Neural cell (in vitro differentiated cells): ENCODE measurements at regions not wholly inside any gene's neighbourhood (a gene's known extent, or its start where the extent isn't known, plus 50 kb on each side); places are given as distances from the start of the nearest gene placed in this dataset.
"Not testable (repeated sequence)": the region's sequence is repeated elsewhere in the genome, so short reads cannot be mapped to it uniquely, and the experiment has no call there.

Experiments
- EP300 ChIP-seq: fragments of 450-650 bp; conservative IDR thresholded peaks from 2 replicates; pipeline ENCODE4 v1.6.1; 2014; ENCODE audit warnings: antibody characterized with exemption, mild to moderate bottlenecking, moderate library complexity; ENCODE audit not compliant: poor library complexity, severe bottlenecking
- EZH2 ChIP-seq: fragments of 200-600, 300-800 bp; shearing (Covaris generic), sonication (generic); IDR thresholded peaks from 2 replicates; pipeline ENCODE4 v1.6.1; 2014; ENCODE audit warnings: antibody characterized with exemption, low read length, borderline replicate concordance, mild to moderate bottlenecking; ENCODE audit not compliant: insufficient read depth, poor library complexity, severe bottlenecking
- MXI1 ChIP-seq: fragments of 450-650 bp; conservative IDR thresholded peaks from 2 replicates; pipeline ENCODE4 v1.6.1; 2014; ENCODE audit warnings: antibody characterized with exemption, mild to moderate bottlenecking; ENCODE audit not compliant: poor library complexity, severe bottlenecking
- POLR2AphosphoS5 ChIP-seq: IDR thresholded peaks from 2 replicates; pipeline ENCODE4 v1.6.1; 2012
- RAD21 ChIP-seq: fragments of 450-650 bp; conservative IDR thresholded peaks from 2 replicates; pipeline ENCODE4 v1.6.1; 2014; ENCODE audit warnings: antibody characterized with exemption, mild to moderate bottlenecking, moderate library complexity
- SMC3 ChIP-seq: fragments of 450-650 bp; conservative IDR thresholded peaks from 2 replicates; pipeline ENCODE4 v1.6.1; 2014; ENCODE audit warnings: antibody characterized with exemption, mild to moderate bottlenecking, moderate library complexity; ENCODE audit not compliant: poor library complexity
- TAF1 ChIP-seq: IDR thresholded peaks from 2 replicates; pipeline ENCODE4 v1.6.1; 2012; ENCODE audit warnings: low read depth
- TF ChIP-seq, protein P1 (sequence below): fragments of 450-650 bp; IDR thresholded peaks from 2 replicates; pipeline ENCODE4 v1.5.1; 2014; ENCODE audit warnings: antibody characterized with exemption, mild to moderate bottlenecking, moderate library complexity; ENCODE audit not compliant: poor library complexity, severe bottlenecking
- TF ChIP-seq, protein P2 (sequence below): IDR thresholded peaks from 2 replicates; pipeline ENCODE4 v1.6.1; 2012; ENCODE audit warnings: borderline replicate concordance

DNA sequence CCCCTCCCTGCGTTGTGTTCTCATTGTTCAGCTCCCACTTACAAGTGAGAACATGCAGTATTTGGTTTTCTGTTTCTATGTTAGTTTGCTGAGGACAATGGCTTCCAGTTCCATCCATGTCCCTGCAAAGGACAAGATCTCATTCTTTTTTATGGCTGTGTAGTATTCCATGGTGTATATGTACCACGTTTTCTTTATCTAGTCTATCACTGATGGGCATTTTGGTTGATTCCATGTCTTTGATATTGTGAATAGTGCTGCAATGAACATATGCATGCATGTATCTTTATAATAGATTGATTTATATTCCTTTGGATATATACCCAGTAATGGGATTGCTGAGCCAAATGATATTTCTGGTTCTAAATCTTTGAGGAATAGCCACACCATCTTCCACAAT is 265.1 kb downstream of the ANTXR2 start:
- TF ChIP-seq, protein P1, sequence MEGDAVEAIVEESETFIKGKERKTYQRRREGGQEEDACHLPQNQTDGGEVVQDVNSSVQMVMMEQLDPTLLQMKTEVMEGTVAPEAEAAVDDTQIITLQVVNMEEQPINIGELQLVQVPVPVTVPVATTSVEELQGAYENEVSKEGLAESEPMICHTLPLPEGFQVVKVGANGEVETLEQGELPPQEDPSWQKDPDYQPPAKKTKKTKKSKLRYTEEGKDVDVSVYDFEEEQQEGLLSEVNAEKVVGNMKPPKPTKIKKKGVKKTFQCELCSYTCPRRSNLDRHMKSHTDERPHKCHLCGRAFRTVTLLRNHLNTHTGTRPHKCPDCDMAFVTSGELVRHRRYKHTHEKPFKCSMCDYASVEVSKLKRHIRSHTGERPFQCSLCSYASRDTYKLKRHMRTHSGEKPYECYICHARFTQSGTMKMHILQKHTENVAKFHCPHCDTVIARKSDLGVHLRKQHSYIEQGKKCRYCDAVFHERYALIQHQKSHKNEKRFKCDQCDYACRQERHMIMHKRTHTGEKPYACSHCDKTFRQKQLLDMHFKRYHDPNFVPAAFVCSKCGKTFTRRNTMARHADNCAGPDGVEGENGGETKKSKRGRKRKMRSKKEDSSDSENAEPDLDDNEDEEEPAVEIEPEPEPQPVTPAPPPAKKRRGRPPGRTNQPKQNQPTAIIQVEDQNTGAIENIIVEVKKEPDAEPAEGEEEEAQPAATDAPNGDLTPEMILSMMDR: not testable (repeated sequence)
- not testable (repeated sequence) for TF ChIP-seq EP300, EZH2, MXI1, RAD21, TAF1, POLR2AphosphoS5, SMC3
- TF ChIP-seq, protein P2, sequence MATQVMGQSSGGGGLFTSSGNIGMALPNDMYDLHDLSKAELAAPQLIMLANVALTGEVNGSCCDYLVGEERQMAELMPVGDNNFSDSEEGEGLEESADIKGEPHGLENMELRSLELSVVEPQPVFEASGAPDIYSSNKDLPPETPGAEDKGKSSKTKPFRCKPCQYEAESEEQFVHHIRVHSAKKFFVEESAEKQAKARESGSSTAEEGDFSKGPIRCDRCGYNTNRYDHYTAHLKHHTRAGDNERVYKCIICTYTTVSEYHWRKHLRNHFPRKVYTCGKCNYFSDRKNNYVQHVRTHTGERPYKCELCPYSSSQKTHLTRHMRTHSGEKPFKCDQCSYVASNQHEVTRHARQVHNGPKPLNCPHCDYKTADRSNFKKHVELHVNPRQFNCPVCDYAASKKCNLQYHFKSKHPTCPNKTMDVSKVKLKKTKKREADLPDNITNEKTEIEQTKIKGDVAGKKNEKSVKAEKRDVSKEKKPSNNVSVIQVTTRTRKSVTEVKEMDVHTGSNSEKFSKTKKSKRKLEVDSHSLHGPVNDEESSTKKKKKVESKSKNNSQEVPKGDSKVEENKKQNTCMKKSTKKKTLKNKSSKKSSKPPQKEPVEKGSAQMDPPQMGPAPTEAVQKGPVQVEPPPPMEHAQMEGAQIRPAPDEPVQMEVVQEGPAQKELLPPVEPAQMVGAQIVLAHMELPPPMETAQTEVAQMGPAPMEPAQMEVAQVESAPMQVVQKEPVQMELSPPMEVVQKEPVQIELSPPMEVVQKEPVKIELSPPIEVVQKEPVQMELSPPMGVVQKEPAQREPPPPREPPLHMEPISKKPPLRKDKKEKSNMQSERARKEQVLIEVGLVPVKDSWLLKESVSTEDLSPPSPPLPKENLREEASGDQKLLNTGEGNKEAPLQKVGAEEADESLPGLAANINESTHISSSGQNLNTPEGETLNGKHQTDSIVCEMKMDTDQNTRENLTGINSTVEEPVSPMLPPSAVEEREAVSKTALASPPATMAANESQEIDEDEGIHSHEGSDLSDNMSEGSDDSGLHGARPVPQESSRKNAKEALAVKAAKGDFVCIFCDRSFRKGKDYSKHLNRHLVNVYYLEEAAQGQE: not testable (repeated sequence)
